H9 (cell line): ENCODE measurements at regions not wholly inside any gene's neighbourhood (a gene's known extent, or its start where the extent isn't known, plus 50 kb on each side); places are given as distances from the start of the nearest gene placed in this dataset.

ENCODE experiments used
- DNase-seq: peaks from one replicate; pipeline ENCODE4 v3.0.0-alpha.2; 2017
- H2AFZ ChIP-seq: one replicate; pipeline ENCODE4 v1.6.1; 2013; ENCODE audit warnings: mild to moderate bottlenecking, low read length, control low read depth, moderate library complexity
- H2AK5ac ChIP-seq: 2 replicates; pipeline ENCODE4 v1.6.1; 2013; ENCODE audit warnings: low read length, control low read depth, mixed read lengths; ENCODE audit not compliant: insufficient read length
- H2BK120ac ChIP-seq: one replicate; pipeline ENCODE4 v1.6.1; 2013; ENCODE audit warnings: low read depth, mild to moderate bottlenecking, low read length, control low read depth, inconsistent platforms; ENCODE audit not compliant: poor library complexity, severe bottlenecking
- H2BK12ac ChIP-seq: 2 replicates; pipeline ENCODE4 v1.6.1; 2013; ENCODE audit warnings: low read length, control low read depth, mixed read lengths, low read depth; ENCODE audit not compliant: insufficient read length
- H2BK15ac ChIP-seq: 2 replicates; pipeline ENCODE4 v1.6.1; 2013; ENCODE audit warnings: low read depth, low read length, control low read depth
- H2BK20ac ChIP-seq: one replicate; pipeline ENCODE4 v1.6.1; 2013; ENCODE audit warnings: low read depth, mild to moderate bottlenecking, low read length, control low read depth, inconsistent platforms; ENCODE audit not compliant: poor library complexity, severe bottlenecking
- H2BK5ac ChIP-seq: 2 replicates; pipeline ENCODE4 v1.6.1; 2013; ENCODE audit warnings: low read length, control low read depth, mixed read lengths; ENCODE audit not compliant: insufficient read length
- H3K14ac ChIP-seq: 2 replicates; pipeline ENCODE4 v1.6.1; 2013; ENCODE audit warnings: low read length, control low read depth; ENCODE audit not compliant: insufficient read depth
- H3K18ac ChIP-seq: 2 replicates; pipeline ENCODE4 v1.6.1; 2013; ENCODE audit warnings: low read depth, mild to moderate bottlenecking, mixed read lengths, low read length, control low read depth; ENCODE audit not compliant: insufficient read length
- H3K23ac ChIP-seq: 2 replicates; pipeline ENCODE4 v1.6.1; 2013; ENCODE audit warnings: low read length, control low read depth, mixed read lengths, low read depth; ENCODE audit not compliant: insufficient read length
- H3K23me2 ChIP-seq: 2 replicates; pipeline ENCODE4 v1.6.1; 2013; ENCODE audit warnings: low read depth, mild to moderate bottlenecking, mixed read lengths, low read length, control low read depth; ENCODE audit not compliant: insufficient read length, poor library complexity, severe bottlenecking
- H3K27ac ChIP-seq: 2 replicates; pipeline ENCODE4 v1.5.1; 2013; ENCODE audit warnings: low read length, control low read depth, mixed read lengths, low read depth; ENCODE audit not compliant: insufficient read length
- H3K27me3 ChIP-seq: 2 replicates; pipeline ENCODE4 v1.6.1; 2013; ENCODE audit warnings: low read length, control low read depth, inconsistent platforms; ENCODE audit not compliant: insufficient read depth
- H3K4ac ChIP-seq: 2 replicates; pipeline ENCODE4 v1.6.1; 2013; ENCODE audit warnings: low read depth, mild to moderate bottlenecking, control low read depth, inconsistent platforms, low read length, moderate library complexity
- H3K4me1 ChIP-seq: 2 replicates; pipeline ENCODE4 v1.6.1; 2013; ENCODE audit warnings: low read length, control low read depth, inconsistent platforms; ENCODE audit not compliant: insufficient read depth
- H3K4me2 ChIP-seq: 2 replicates; pipeline ENCODE4 v1.6.1; 2013; ENCODE audit warnings: low read length, control low read depth, mixed read lengths; ENCODE audit not compliant: insufficient read length, insufficient read depth
- H3K56ac ChIP-seq: 2 replicates; pipeline ENCODE4 v1.6.1; 2013; ENCODE audit warnings: low read depth, mild to moderate bottlenecking, mixed read lengths, low read length, control low read depth; ENCODE audit not compliant: insufficient read length
- H3K79me1 ChIP-seq: 2 replicates; pipeline ENCODE4 v1.6.1; 2013; ENCODE audit warnings: low read depth, mild to moderate bottlenecking, moderate library complexity, low read length, control low read depth, inconsistent platforms; ENCODE audit not compliant: insufficient read depth, poor library complexity, severe bottlenecking
- H3K79me2 ChIP-seq: 2 replicates; pipeline ENCODE4 v1.6.1; 2013; ENCODE audit warnings: low read length, control low read depth, inconsistent platforms; ENCODE audit not compliant: insufficient read depth
- H3K9ac ChIP-seq: 2 replicates; pipeline ENCODE4 v1.6.1; 2013; ENCODE audit warnings: low read length, control low read depth, mixed read lengths; ENCODE audit not compliant: insufficient read length; ENCODE audit errors: extremely low read depth
- H3K9me3 ChIP-seq: one replicate; pipeline ENCODE4 v1.6.1; 2013; ENCODE audit warnings: low read depth, low read length, inconsistent platforms; ENCODE audit not compliant: control insufficient read depth
- H3T11ph ChIP-seq: one replicate; pipeline ENCODE4 v1.6.1; 2013; ENCODE audit warnings: mild to moderate bottlenecking, low read length, control low read depth, inconsistent platforms
- H4K20me1 ChIP-seq: one replicate; pipeline ENCODE4 v1.6.1; 2013; ENCODE audit not compliant: control insufficient read depth, insufficient read length, insufficient read depth
- H4K5ac ChIP-seq: 2 replicates; pipeline ENCODE4 v1.6.1; 2013; ENCODE audit warnings: low read depth, mild to moderate bottlenecking, mixed read lengths, low read length, control low read depth; ENCODE audit not compliant: insufficient read length
- H4K8ac ChIP-seq: replicated peaks from 2 replicates; pipeline ENCODE4 v1.6.1; 2013; ENCODE audit warnings: low read length, control low read depth, mixed read lengths, low read depth; ENCODE audit not compliant: insufficient read length
- H4K91ac ChIP-seq: 2 replicates; pipeline ENCODE4 v1.6.1; 2013; ENCODE audit warnings: low read depth, mild to moderate bottlenecking, moderate library complexity, mixed read lengths, low read length, control low read depth; ENCODE audit not compliant: insufficient read length
- H3K27ac Mint-ChIP-seq, 3 experiments: 2 replicates in 2 of 3; 3 replicates in 1 of 3; pipeline ENCODE4 v1.8.0; 2020 to 2021; ENCODE audit warnings: mixed read lengths in 3 of 3, mild to moderate bottlenecking in 1 of 3, moderate library complexity in 1 of 3
- H3K27me3 Mint-ChIP-seq: 2 replicates; pipeline ENCODE4 v1.8.0; 2021; ENCODE audit warnings: low read depth, mild to moderate bottlenecking, moderate library complexity, mixed read lengths
- H3K36me3 Mint-ChIP-seq, 3 experiments: 2 replicates in 2 of 3; 3 replicates in 1 of 3; pipeline ENCODE4 v1.8.0; 2020 to 2021; ENCODE audit warnings: low read depth in 3 of 3, mixed read lengths in 3 of 3; ENCODE audit not compliant: insufficient read depth in 1 of 3
- H3K4me1 Mint-ChIP-seq, 2 experiments: 2 replicates each; pipeline ENCODE4 v1.8.0; 2020; ENCODE audit warnings: mixed read lengths in 2 of 2
- H3K4me3 Mint-ChIP-seq, 2 experiments: 2 replicates in 1 of 2; 3 replicates in 1 of 2; pipeline ENCODE4 v1.8.0; 2020 to 2021; ENCODE audit warnings: mild to moderate bottlenecking in 2 of 2, mixed read lengths in 2 of 2, moderate library complexity in 1 of 2
- H3K9me3 Mint-ChIP-seq, 2 experiments: 2 replicates in 1 of 2; 3 replicates in 1 of 2; pipeline ENCODE4 v1.8.0; 2020; ENCODE audit warnings: mild to moderate bottlenecking in 2 of 2, mixed read lengths in 2 of 2, moderate library complexity in 1 of 2
- CTCF ChIP-seq: fragments of 200-600 bp; sonication (generic); conservative IDR thresholded peaks from 3 replicates; pipeline ENCODE4 v1.8.0; 2021; ENCODE audit warnings: antibody characterized with exemption, mild to moderate bottlenecking
- WGBS: extraction: QIAGEN DNeasy Blood & Tissue Kit; methylation state at CpG from one replicate; pipeline ENCODE4 v1.1.7; 2013; ENCODE audit warnings: missing lambda C conversion rate, low lambda C conversion rate, mixed read lengths; ENCODE audit not compliant: insufficient read length; ENCODE audit errors: extremely low coverage; 5-methylcytosine and 5-hydroxymethylcytosine counted together

GRCh38 chrX:1111601-1112300 is 100.7 kb downstream of the CRLF2 start:
- peaks cover 18% of the 10 kb centered on the region for H3K27me3 Mint-ChIP-seq

More at GRCh38 chrX:1111601-1112300, 100.7 kb downstream of the CRLF2 start:
- no peak overlapping the region for H2AFZ ChIP-seq
- Mint-ChIP-seq H3K4me3 (peak overlapping the region; percentile 52 to 75), H3K4me1 (peaks cover 47 to 58% of the 10 kb centered on the region in 2 experiments), H3K36me3 (peaks cover 0 to 4% (median 2%) of the 10 kb centered on the region in 3 experiments; a peak in 2 of 7 replicates), H3K27ac (peak overlapping the region; percentile 62 to 93 (median 93)), H3K9me3 (peaks cover 6 to 16% of the 10 kb centered on the region in 2 experiments; a peak in 2 of 5 replicates)
- H4K20me1 ChIP-seq: no peaks in the 10 kb centered on the region
- TF ChIP-seq CTCF: no peak; the same call in 2 of the 3 replicates
- peak; percentile 77 for DNase-seq
- no peak overlapping the region for H3K23ac ChIP-seq
- H3K56ac ChIP-seq: no peak overlapping the region
- no peak overlapping the region for H2AK5ac ChIP-seq
- no peaks in the 10 kb centered on the region for H3K79me2 ChIP-seq
- no peaks in the 10 kb centered on the region for H3K79me1 ChIP-seq
- no peak overlapping the region for H4K91ac ChIP-seq
- H4K8ac ChIP-seq: no peak overlapping the region
- H2BK20ac ChIP-seq: no peak overlapping the region
- no peak overlapping the region for H2BK15ac ChIP-seq
- no CpG with 5 or more reads among the region's 17 CpGs for WGBS
- no peak overlapping the region for H3K4ac ChIP-seq
- H2BK5ac ChIP-seq: no peak overlapping the region
- H3K9ac ChIP-seq: no peak overlapping the region
- H3T11ph ChIP-seq: no peak overlapping the region
- H3K14ac ChIP-seq: no peak overlapping the region
- no peak overlapping the region for H2BK12ac ChIP-seq
- H3K4me2 ChIP-seq: peak overlapping the region; percentile 37
- H4K5ac ChIP-seq: no peak overlapping the region
- no peaks in the 10 kb centered on the region for H3K9me3 ChIP-seq
- H2BK120ac ChIP-seq: no peak overlapping the region
- peaks cover 2% of the 10 kb centered on the region; the same call in 1 of the 2 replicates for H3K27me3 ChIP-seq
- H3K18ac ChIP-seq: no peak overlapping the region
- H3K23me2 ChIP-seq: peaks cover 4% of the 10 kb centered on the region
- peaks cover 9% of the 10 kb centered on the region; the same call in 1 of the 2 replicates for H3K4me1 ChIP-seq
- peak overlapping the region; percentile 68 for H3K27ac ChIP-seq
